ENCODE measurements at regions not wholly inside any gene's neighbourhood (a gene's known extent, or its start where the extent isn't known, plus 50 kb on each side); places are given as distances from the start of the nearest gene placed in this dataset.

- no peaks in the 10 kb centered on the region for H3K36me3 ChIP-seq
- H3K27me3 ChIP-seq: no peaks in the 10 kb centered on the region
- DNase-seq: no peak
- no peaks in the 10 kb centered on the region for H3K4me1 ChIP-seq
- TF ChIP-seq, protein P1, sequence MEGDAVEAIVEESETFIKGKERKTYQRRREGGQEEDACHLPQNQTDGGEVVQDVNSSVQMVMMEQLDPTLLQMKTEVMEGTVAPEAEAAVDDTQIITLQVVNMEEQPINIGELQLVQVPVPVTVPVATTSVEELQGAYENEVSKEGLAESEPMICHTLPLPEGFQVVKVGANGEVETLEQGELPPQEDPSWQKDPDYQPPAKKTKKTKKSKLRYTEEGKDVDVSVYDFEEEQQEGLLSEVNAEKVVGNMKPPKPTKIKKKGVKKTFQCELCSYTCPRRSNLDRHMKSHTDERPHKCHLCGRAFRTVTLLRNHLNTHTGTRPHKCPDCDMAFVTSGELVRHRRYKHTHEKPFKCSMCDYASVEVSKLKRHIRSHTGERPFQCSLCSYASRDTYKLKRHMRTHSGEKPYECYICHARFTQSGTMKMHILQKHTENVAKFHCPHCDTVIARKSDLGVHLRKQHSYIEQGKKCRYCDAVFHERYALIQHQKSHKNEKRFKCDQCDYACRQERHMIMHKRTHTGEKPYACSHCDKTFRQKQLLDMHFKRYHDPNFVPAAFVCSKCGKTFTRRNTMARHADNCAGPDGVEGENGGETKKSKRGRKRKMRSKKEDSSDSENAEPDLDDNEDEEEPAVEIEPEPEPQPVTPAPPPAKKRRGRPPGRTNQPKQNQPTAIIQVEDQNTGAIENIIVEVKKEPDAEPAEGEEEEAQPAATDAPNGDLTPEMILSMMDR (IDR thresholded peaks at IDR 0.05; ENCODE audit: low read depth, low read length): no peak
- no peak overlapping the region for H3K4me3 ChIP-seq (ENCODE audit: low read depth, low read length)
- H3K9me3 ChIP-seq: no peaks in the 10 kb centered on the region
These were observed 431.2 kb upstream of the FBXO33 start for GRCh38 chr14:39863441-39863840.

DNA sequence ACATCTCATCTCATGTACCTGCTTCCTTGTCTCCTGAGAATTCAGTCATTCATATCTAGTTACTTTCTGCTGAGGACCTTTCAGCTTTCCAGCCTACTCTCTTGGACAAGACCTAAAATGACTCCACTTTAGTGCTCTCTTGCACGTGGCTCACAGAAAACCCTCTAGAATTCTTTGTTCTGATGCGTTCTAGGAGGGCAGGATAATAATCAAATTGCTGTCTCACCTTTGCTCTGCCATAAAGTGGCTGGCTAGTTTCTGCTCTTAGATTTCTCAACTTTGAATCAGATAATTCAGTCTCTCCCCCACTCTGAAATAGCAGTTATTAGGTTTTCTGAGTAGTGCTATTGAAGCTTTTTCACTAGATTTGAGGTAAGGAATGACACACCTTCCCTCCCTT is 429.5 kb upstream of the FBXO33 start:
- TF ChIP-seq, protein P1 (IDR thresholded peaks at IDR 0.05; ENCODE audit: low read depth, low read length): no peak
- H3K9me3 ChIP-seq: no peaks in the 10 kb centered on the region
- no peak for DNase-seq
- no peaks in the 10 kb centered on the region for H3K4me1 ChIP-seq
- H3K27me3 ChIP-seq: no peaks in the 10 kb centered on the region
- H3K4me3 ChIP-seq (ENCODE audit: low read depth, low read length): no peak overlapping the region
- no peaks in the 10 kb centered on the region for H3K36me3 ChIP-seq

GRCh38 chr14:39861229-39861600 is 429.0 kb upstream of the FBXO33 start:
- H3K4me1 ChIP-seq: no peaks in the 10 kb centered on the region
- TF ChIP-seq, protein P1 (IDR thresholded peaks at IDR 0.05; ENCODE audit: low read depth, low read length): no peak
- DNase-seq: no peak
- H3K4me3 ChIP-seq (ENCODE audit: low read depth, low read length): no peak overlapping the region
- H3K27me3 ChIP-seq: no peaks in the 10 kb centered on the region
- H3K36me3 ChIP-seq: no peaks in the 10 kb centered on the region
- H3K9me3 ChIP-seq: no peaks in the 10 kb centered on the region

DNA sequence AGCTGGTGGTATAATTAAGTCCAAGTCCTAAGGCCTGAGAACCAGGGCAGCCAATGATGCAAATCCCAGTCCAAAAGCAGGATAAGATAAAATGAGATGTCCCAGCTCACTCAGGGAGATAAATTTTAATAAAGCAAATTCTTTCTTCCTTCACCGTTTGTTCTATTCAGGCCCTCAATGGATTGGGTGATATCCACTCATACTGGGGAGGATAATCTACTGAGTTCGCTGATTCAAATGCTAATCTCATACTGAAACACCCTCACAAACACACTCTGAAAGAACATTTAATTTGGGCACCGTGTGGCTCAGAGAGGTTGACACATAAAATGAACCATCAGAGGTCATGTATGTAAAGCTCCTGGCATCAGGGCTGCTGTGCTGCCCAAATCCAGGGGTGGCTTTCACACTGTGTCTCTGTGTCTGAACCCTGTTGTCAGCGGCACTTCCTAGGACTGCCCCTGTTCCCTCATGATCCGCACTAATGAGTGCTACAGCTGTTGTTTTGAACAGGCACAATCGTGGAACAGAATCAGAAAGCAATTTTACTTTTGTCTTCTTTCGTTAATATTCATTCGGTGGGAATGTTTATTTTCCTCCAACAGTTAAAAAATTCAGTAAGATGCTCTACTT is 428.5 kb upstream of the FBXO33 start:
- Histone ChIP-seq H3K9me3 (no peaks in the 10 kb centered on the region), H3K4me1 (no peaks in the 10 kb centered on the region), H3K4me3 (ENCODE audit: low read depth, low read length) (no peak overlapping the region), H3K27me3 (no peaks in the 10 kb centered on the region), H3K36me3 (no peaks in the 10 kb centered on the region)
- no peak for DNase-seq
- TF ChIP-seq, protein P1 (IDR thresholded peaks at IDR 0.05; ENCODE audit: low read depth, low read length): no peak

DNA sequence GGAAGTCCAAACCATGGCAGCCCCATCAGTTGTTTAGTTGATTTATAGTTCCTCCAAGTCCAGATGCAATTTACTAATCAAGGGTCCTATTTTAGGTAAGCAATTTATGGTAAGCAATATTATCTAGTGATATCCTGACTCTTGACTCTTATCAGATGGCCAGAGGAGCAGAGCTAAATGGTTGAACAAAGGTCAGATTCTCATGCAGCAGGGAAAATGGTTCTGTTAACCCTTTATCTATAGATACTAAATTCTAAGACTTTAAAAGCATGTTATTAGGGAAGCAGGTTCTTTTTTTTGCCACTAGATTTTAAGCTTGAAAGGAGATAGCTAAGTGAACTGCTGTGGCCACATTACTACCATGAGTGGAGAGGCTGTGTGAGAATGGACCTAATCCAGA is 427.1 kb upstream of the FBXO33 start:
- TF ChIP-seq, protein P1 (IDR thresholded peaks at IDR 0.05; ENCODE audit: low read depth, low read length): no peak
- no peaks in the 10 kb centered on the region for H3K36me3 ChIP-seq
- H3K4me3 ChIP-seq (ENCODE audit: low read depth, low read length): no peak overlapping the region
- H3K9me3 ChIP-seq: no peaks in the 10 kb centered on the region
- H3K27me3 ChIP-seq: no peaks in the 10 kb centered on the region
- DNase-seq: no peak
- H3K4me1 ChIP-seq: no peaks in the 10 kb centered on the region

DNA sequence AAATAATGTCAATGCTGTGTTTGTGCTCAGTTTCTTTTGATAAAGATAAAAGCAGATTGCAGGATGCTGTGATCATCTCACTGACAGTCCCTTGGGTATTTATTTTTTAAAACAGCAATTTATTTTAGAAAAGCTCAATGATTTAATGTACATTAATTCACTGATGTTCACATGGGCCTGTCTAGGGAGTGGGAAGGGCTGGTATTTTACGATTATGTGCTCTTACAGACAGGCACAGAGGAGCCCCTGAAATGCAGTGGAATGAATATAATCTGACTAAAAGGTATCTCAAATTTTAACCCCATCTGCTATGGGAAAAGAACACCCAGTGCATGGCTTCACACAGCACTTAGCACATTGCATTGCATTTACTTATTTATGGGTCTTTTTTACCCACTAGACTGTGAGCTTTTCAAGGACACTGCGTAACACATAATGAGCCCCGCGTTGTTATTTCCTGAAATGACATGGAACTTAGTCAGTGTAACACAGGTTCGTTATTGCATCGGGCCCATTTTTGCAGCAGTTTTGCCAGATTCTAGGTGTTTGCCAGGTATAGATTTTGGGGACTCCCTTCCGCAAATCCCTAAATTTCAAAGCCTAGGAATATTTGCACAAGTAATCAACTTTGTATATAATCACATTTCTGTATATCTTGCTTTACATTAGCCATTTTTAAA is 425.3 kb upstream of the FBXO33 start:
- H3K9me3 ChIP-seq: no peaks in the 10 kb centered on the region
- H3K4me3 ChIP-seq (ENCODE audit: low read depth, low read length): no peak overlapping the region
- no peaks in the 10 kb centered on the region for H3K27me3 ChIP-seq
- TF ChIP-seq, protein P1 (IDR thresholded peaks at IDR 0.05; ENCODE audit: low read depth, low read length): no peak
- DNase-seq: no peak
- no peaks in the 10 kb centered on the region for H3K4me1 ChIP-seq
- H3K36me3 ChIP-seq: no peaks in the 10 kb centered on the region

Data from BE2C (cell line).